ENCODE measurements at regions not wholly inside any gene's neighbourhood (a gene's known extent, or its start where the extent isn't known, plus 50 kb on each side); places are given as distances from the start of the nearest gene placed in this dataset.

- no peak for DNase-seq
- TF ChIP-seq CTCF (IDR thresholded peaks at IDR 0.05), result no peak
- intact Hi-C loops (cut with micrococcal nuclease), result no loop called here
- H3K4me3 Mint-ChIP-seq, result no peak overlapping the region
- H3K36me3 Mint-ChIP-seq (ENCODE audit: low read depth), result no peaks in the 10 kb centered on the region
- no peaks in the 10 kb centered on the region for H3K27me3 Mint-ChIP-seq
- ATAC-seq, result no peak
- peaks cover 8% of the 10 kb centered on the region for H3K9me3 Mint-ChIP-seq
- no peak overlapping the region for H3K27ac Mint-ChIP-seq
- H3K4me1 Mint-ChIP-seq (ENCODE audit: low read depth), result no peaks in the 10 kb centered on the region
- CTCF ChIA-PET, result no interaction called here
- POLR2A ChIA-PET, result no interaction called here
Observed at GRCh38 chr2:142339261-142339660, 208.4 kb upstream of the LRP1B start.

GRCh38 chr2:142332196-142332595 lies 201.4 kb upstream of the LRP1B start:
- Mint-ChIP-seq H3K9me3 (peaks cover 8% of the 10 kb centered on the region), H3K36me3 (ENCODE audit: low read depth) (no peaks in the 10 kb centered on the region), H3K4me1 (ENCODE audit: low read depth) (no peaks in the 10 kb centered on the region), H3K27me3 (no peaks in the 10 kb centered on the region), H3K4me3 (no peak overlapping the region), H3K27ac (no peak overlapping the region)
- CTCF ChIA-PET, result no interaction called here
- POLR2A ChIA-PET, result no interaction called here
- no peak for DNase-seq
- intact Hi-C loops (cut with micrococcal nuclease), result no loop called here
- no peak for ATAC-seq
- TF ChIP-seq CTCF (IDR thresholded peaks at IDR 0.05), result no peak

GRCh38 chr2:142330458-142330857 lies 199.6 kb upstream of the LRP1B start:
- Mint-ChIP-seq H3K4me3 (no peak overlapping the region), H3K27me3 (no peaks in the 10 kb centered on the region), H3K9me3 (peaks cover 8% of the 10 kb centered on the region), H3K27ac (no peak overlapping the region), H3K4me1 (ENCODE audit: low read depth) (no peaks in the 10 kb centered on the region), H3K36me3 (ENCODE audit: low read depth) (no peaks in the 10 kb centered on the region)
- intact Hi-C loops (cut with micrococcal nuclease), result no loop called here
- ChIA-PET CTCF (no interaction called here), POLR2A (no interaction called here)
- no peak for DNase-seq
- no peak for ATAC-seq
- no peak for TF ChIP-seq CTCF (IDR thresholded peaks at IDR 0.05)

- Mint-ChIP-seq H3K4me3 (no peak overlapping the region), H3K9me3 (peaks cover 2% of the 10 kb centered on the region), H3K36me3 (ENCODE audit: low read depth) (no peaks in the 10 kb centered on the region), H3K27ac (no peak overlapping the region), H3K27me3 (no peaks in the 10 kb centered on the region), H3K4me1 (ENCODE audit: low read depth) (no peaks in the 10 kb centered on the region)
- POLR2A ChIA-PET, result no interaction called here
- DNase-seq (no peak), ATAC-seq (no peak)
- CTCF ChIA-PET, result no interaction called here
- intact Hi-C loops (cut with micrococcal nuclease), result no loop called here
- TF ChIP-seq CTCF (IDR thresholded peaks at IDR 0.05), result no peak
Observed at GRCh38 chr2:142325870-142326269, 195.1 kb upstream of the LRP1B start.

- Mint-ChIP-seq H3K27me3 (no peaks in the 10 kb centered on the region), H3K9me3 (peaks cover 2% of the 10 kb centered on the region), H3K4me1 (ENCODE audit: low read depth) (no peaks in the 10 kb centered on the region), H3K4me3 (no peak overlapping the region), H3K27ac (no peak overlapping the region), H3K36me3 (ENCODE audit: low read depth) (no peaks in the 10 kb centered on the region)
- ChIA-PET CTCF (no interaction called here), POLR2A (no interaction called here)
- DNase-seq (no peak), ATAC-seq (no peak)
- intact Hi-C loops (cut with micrococcal nuclease), result no loop called here
- no peak for TF ChIP-seq CTCF (IDR thresholded peaks at IDR 0.05)
Observed at GRCh38 chr2:142323206-142323605, 192.4 kb upstream of the LRP1B start.
